ENCODE measurements at regions not wholly inside any gene's neighbourhood (a gene's known extent, or its start where the extent isn't known, plus 50 kb on each side); places are given as distances from the start of the nearest gene placed in this dataset.

DNA sequence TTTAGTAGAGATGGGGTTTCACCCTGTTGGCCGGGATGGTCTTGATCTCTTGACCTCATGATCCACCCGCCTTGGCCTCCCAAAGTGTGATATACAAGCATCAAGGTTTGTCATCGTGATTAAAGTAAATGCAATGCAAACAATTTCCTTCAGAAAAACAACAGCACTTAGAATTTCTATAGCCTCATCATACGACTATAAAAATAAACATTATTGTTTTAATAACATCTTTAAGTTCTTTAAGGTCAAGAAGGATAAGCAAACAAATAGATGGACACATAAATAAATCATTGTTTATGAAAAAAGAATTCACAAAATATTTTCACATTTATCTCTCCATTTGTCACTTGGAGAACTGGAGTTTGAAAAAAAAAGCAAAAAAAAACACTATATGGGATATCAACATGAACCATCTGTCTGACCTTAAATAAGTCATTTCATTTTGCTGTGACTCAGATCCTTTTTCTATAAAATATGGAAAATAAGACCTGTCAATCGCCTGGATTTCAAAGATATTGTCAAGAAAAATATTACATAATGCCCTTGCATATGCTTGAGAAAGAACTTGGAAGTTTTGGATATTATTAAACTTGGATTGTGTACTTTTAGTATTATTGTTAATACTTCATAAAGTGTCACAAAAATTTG lies 642.0 kb upstream of the KCNMB2 start:
- TF ChIP-seq, protein P1, sequence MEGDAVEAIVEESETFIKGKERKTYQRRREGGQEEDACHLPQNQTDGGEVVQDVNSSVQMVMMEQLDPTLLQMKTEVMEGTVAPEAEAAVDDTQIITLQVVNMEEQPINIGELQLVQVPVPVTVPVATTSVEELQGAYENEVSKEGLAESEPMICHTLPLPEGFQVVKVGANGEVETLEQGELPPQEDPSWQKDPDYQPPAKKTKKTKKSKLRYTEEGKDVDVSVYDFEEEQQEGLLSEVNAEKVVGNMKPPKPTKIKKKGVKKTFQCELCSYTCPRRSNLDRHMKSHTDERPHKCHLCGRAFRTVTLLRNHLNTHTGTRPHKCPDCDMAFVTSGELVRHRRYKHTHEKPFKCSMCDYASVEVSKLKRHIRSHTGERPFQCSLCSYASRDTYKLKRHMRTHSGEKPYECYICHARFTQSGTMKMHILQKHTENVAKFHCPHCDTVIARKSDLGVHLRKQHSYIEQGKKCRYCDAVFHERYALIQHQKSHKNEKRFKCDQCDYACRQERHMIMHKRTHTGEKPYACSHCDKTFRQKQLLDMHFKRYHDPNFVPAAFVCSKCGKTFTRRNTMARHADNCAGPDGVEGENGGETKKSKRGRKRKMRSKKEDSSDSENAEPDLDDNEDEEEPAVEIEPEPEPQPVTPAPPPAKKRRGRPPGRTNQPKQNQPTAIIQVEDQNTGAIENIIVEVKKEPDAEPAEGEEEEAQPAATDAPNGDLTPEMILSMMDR (IDR thresholded peaks at IDR 0.05) = no peak
- no peak for TF ChIP-seq EZH2 (IDR thresholded peaks at IDR 0.05; ENCODE audit: borderline replicate concordance, insufficient read depth, low read depth, low read length, poor library complexity, severe bottlenecking)
